ENCODE measurements at regions not wholly inside any gene's neighbourhood (a gene's known extent, or its start where the extent isn't known, plus 50 kb on each side); places are given as distances from the start of the nearest gene placed in this dataset.

DNA sequence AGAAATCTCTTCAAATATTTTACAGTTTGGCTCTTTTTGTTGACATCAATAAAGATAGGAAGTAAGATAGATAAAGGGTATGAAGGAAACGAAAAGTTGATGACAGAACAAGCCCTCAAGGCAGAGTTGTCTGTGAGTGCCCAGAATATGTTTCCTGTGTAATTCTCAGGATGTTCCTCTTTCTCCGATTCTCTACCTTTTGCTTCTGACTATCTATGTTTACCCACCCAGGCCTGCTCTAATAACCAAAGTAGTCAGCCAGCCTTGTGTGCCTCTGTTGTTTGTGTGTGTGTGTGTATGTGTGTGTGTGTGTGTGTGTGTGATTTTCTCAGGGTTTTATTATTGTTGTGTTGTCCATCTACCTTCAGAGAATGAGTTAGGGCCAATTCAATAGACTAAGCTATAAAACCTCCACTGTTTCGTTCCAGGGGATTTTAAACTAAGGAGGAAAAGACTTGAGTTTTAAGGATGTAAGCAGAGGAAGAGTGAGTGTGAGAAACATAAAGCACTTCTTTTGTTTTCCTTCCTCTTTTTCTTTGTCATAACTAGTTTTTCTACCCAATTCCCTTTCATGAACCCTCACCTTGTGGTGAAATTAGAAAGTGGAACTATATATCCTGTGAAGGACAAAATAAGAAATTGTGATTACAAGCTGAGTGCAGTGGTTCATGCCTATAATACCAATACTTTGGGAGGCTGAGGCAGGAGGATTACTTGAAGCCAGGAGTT, 627.4 kb upstream of the NR5A2 start:
- H3K4me3 ChIP-seq (ENCODE audit: insufficient read depth in 1 of 2, low read depth in 1 of 2, low read length in 2 of 2), result no peak overlapping the region
- no peak overlapping the region for H2BK5ac ChIP-seq (ENCODE audit: low read depth, low read length, poor library complexity, severe bottlenecking)
- no peaks in the 10 kb centered on the region for H3K79me1 ChIP-seq (replicated peaks; ENCODE audit: low read length, poor library complexity, severe bottlenecking)
- no peak overlapping the region for H3K18ac ChIP-seq (ENCODE audit: low read depth in 1 of 2, low read length in 2 of 2)
- no peak overlapping the region for H3K4me2 ChIP-seq (ENCODE audit: low read length, poor library complexity, severe bottlenecking)
- no peak overlapping the region for H3K4ac ChIP-seq (ENCODE audit: low read depth in 1 of 2, low read length in 2 of 2)
- no peaks in the 10 kb centered on the region for H3K27me3 ChIP-seq (ENCODE audit: control insufficient read depth in 1 of 2, insufficient read depth in 1 of 2, low read length in 2 of 2)
- 88% methylated on average over 1 of the region's 3 CpGs for WGBS
- H4K8ac ChIP-seq (ENCODE audit: low read length), result no peak overlapping the region
- no peaks in the 10 kb centered on the region for H3K4me1 ChIP-seq (ENCODE audit: control insufficient read depth, insufficient read depth, low read depth, low read length)
- H2AFZ ChIP-seq (ENCODE audit: low read depth, low read length), result no peak overlapping the region
- no peak for DNase-seq
- no peak overlapping the region for H3K14ac ChIP-seq (ENCODE audit: low read length in 2 of 2)
- no peak overlapping the region for H2BK120ac ChIP-seq (ENCODE audit: low read depth, low read length)
- H3K9ac ChIP-seq (ENCODE audit: low read length), result no peak overlapping the region
- H2BK12ac ChIP-seq (ENCODE audit: low read length in 2 of 2), result no peak overlapping the region
- H2AK5ac ChIP-seq (ENCODE audit: low read length, severe bottlenecking), result no peak overlapping the region
- H4K91ac ChIP-seq (ENCODE audit: low read length), result no peak overlapping the region
- H2BK15ac ChIP-seq (ENCODE audit: low read depth, poor library complexity, severe bottlenecking), result no peak overlapping the region
- H3K36me3 ChIP-seq (ENCODE audit: control insufficient read depth in 1 of 2, insufficient read depth in 2 of 2, low read depth in 1 of 2, low read length in 2 of 2), result no peaks in the 10 kb centered on the region
- H3K27ac ChIP-seq (ENCODE audit: low read length, poor library complexity, severe bottlenecking), result no peak overlapping the region
- H3K23ac ChIP-seq (ENCODE audit: low read length in 2 of 2), result no peak overlapping the region
- H3K9me3 ChIP-seq (ENCODE audit: control insufficient read depth, low read length), result no peaks in the 10 kb centered on the region

DNA sequence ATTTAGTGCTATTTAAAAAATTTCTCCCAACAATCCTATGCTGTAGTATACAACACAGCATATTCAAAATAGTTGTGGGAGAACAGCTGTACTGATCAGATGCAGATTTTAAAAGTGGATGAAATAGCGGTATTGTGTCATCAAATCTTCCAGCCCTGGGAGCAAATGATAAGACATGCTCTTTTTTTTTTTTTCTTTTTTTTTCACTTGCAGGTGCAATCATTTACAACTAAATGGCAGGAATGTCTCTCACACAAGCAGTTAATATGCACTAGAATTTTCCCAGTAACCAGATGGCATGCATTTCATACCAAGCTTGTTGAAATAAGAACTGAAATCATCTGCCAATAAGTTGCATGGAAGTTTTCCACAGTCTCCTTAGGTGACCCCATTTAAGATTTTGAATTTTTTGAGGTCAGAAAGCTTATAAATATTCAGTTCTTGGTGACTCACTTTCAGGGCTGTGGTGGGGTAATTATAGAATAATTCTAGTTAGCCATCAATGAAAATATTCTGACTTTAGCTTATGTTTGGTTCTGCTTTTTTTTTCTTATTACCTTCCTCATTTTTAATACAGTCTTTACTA, 623.9 kb upstream of the NR5A2 start:
- Histone ChIP-seq H3K79me1 (replicated peaks; ENCODE audit: low read length, poor library complexity, severe bottlenecking) (no peaks in the 10 kb centered on the region), H4K8ac (ENCODE audit: low read length) (no peak overlapping the region), H2AK5ac (ENCODE audit: low read length, severe bottlenecking) (no peak overlapping the region), H3K36me3 (ENCODE audit: control insufficient read depth in 1 of 2, insufficient read depth in 2 of 2, low read depth in 1 of 2, low read length in 2 of 2) (no peaks in the 10 kb centered on the region), H3K27ac (ENCODE audit: low read length, poor library complexity, severe bottlenecking) (peak overlapping the region; percentile 74), H3K18ac (ENCODE audit: low read depth in 1 of 2, low read length in 2 of 2) (no peak overlapping the region), H3K4ac (ENCODE audit: low read depth in 1 of 2, low read length in 2 of 2) (no peak overlapping the region), H3K27me3 (ENCODE audit: control insufficient read depth in 1 of 2, insufficient read depth in 1 of 2, low read length in 2 of 2) (no peaks in the 10 kb centered on the region), H2BK15ac (ENCODE audit: low read depth, poor library complexity, severe bottlenecking) (no peak overlapping the region), H3K23ac (ENCODE audit: low read length in 2 of 2) (no peak overlapping the region), H4K91ac (ENCODE audit: low read length) (no peak overlapping the region), H3K9ac (ENCODE audit: low read length) (no peak overlapping the region), H3K4me1 (ENCODE audit: control insufficient read depth, insufficient read depth, low read depth, low read length) (no peaks in the 10 kb centered on the region), H2BK5ac (ENCODE audit: low read depth, low read length, poor library complexity, severe bottlenecking) (no peak overlapping the region), H2BK12ac (ENCODE audit: low read length in 2 of 2) (no peak overlapping the region), H3K4me2 (ENCODE audit: low read length, poor library complexity, severe bottlenecking) (no peak overlapping the region), H2BK120ac (ENCODE audit: low read depth, low read length) (no peak overlapping the region), H3K9me3 (ENCODE audit: control insufficient read depth, low read length) (no peaks in the 10 kb centered on the region), H2AFZ (ENCODE audit: low read depth, low read length) (no peak overlapping the region), H3K4me3 (ENCODE audit: insufficient read depth in 1 of 2, low read depth in 1 of 2, low read length in 2 of 2) (no peak overlapping the region), H3K14ac (ENCODE audit: low read length in 2 of 2) (no peak overlapping the region)
- WGBS, result 100% methylated on average over 1 of the region's 1 CpG
- DNase-seq, result peak; percentile 8

DNA sequence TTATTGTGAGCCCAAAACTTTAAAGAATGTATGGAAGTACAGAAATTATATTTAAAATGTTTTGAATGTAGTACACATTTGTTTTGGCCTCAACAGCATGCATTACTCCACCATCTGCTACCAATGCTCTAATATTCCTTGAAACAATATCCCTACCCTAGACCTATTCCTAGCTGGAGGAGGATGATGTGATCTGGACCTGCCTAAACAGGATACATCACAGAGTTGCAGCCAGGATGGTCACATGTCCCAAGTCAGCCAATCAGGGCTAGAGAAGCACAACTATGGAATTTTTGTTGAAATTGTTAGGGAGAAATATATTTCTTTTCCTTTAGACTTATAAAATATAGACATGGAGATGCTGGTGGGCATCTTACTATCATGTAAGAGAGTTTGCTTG, 623.3 kb upstream of the NR5A2 start:
- no peak overlapping the region for H2BK120ac ChIP-seq (ENCODE audit: low read depth, low read length)
- H3K4me1 ChIP-seq (ENCODE audit: control insufficient read depth, insufficient read depth, low read depth, low read length), result no peaks in the 10 kb centered on the region
- H2AK5ac ChIP-seq (ENCODE audit: low read length, severe bottlenecking), result no peak overlapping the region
- H2BK15ac ChIP-seq (ENCODE audit: low read depth, poor library complexity, severe bottlenecking), result no peak overlapping the region
- peak overlapping the region; percentile 62 for H3K27ac ChIP-seq (ENCODE audit: low read length, poor library complexity, severe bottlenecking)
- no peak overlapping the region for H2BK12ac ChIP-seq (ENCODE audit: low read length in 2 of 2)
- no peak overlapping the region for H3K18ac ChIP-seq (ENCODE audit: low read depth in 1 of 2, low read length in 2 of 2)
- H2BK5ac ChIP-seq (ENCODE audit: low read depth, low read length, poor library complexity, severe bottlenecking), result no peak overlapping the region
- H3K4me2 ChIP-seq (ENCODE audit: low read length, poor library complexity, severe bottlenecking), result no peak overlapping the region
- no peaks in the 10 kb centered on the region for H3K27me3 ChIP-seq (ENCODE audit: control insufficient read depth in 1 of 2, insufficient read depth in 1 of 2, low read length in 2 of 2)
- no peak overlapping the region for H3K23ac ChIP-seq (ENCODE audit: low read length in 2 of 2)
- DNase-seq, result no peak
- no peak overlapping the region for H3K4me3 ChIP-seq (ENCODE audit: insufficient read depth in 1 of 2, low read depth in 1 of 2, low read length in 2 of 2)
- H3K4ac ChIP-seq (ENCODE audit: low read depth in 1 of 2, low read length in 2 of 2), result no peak overlapping the region
- H3K9me3 ChIP-seq (ENCODE audit: control insufficient read depth, low read length), result no peaks in the 10 kb centered on the region
- H3K14ac ChIP-seq (ENCODE audit: low read length in 2 of 2), result no peak overlapping the region
- no peak overlapping the region for H3K9ac ChIP-seq (ENCODE audit: low read length)
- no peak overlapping the region for H2AFZ ChIP-seq (ENCODE audit: low read depth, low read length)
- H4K91ac ChIP-seq (ENCODE audit: low read length), result no peak overlapping the region
- no peak overlapping the region for H4K8ac ChIP-seq (ENCODE audit: low read length)
- no peaks in the 10 kb centered on the region for H3K79me1 ChIP-seq (replicated peaks; ENCODE audit: low read length, poor library complexity, severe bottlenecking)
- no peaks in the 10 kb centered on the region for H3K36me3 ChIP-seq (ENCODE audit: control insufficient read depth in 1 of 2, insufficient read depth in 2 of 2, low read depth in 1 of 2, low read length in 2 of 2)

DNA sequence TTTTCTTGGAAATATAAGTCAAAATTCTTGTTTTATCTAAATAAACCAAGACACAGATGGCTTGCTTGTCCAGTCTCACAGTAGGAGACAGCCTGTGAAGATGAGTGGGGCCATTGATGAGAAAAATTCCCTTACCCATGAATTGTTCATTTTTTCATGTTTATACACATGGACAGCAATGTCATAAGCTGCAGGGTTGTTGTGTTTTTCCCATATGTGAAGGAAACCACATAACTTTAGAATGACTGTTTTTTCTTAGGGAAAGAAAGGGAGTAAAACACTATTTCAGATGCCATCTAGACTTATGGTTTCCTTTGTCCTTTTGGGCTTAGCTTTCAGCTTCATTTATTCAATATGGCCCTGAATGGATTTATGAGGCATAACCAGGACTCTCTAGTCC, 622.5 kb upstream of the NR5A2 start:
- Histone ChIP-seq H2BK15ac (ENCODE audit: low read depth, poor library complexity, severe bottlenecking) (no peak overlapping the region), H3K4me1 (ENCODE audit: control insufficient read depth, insufficient read depth, low read depth, low read length) (no peaks in the 10 kb centered on the region), H2BK5ac (ENCODE audit: low read depth, low read length, poor library complexity, severe bottlenecking) (no peak overlapping the region), H2AFZ (ENCODE audit: low read depth, low read length) (no peak overlapping the region), H3K79me1 (replicated peaks; ENCODE audit: low read length, poor library complexity, severe bottlenecking) (no peaks in the 10 kb centered on the region), H3K4ac (ENCODE audit: low read depth in 1 of 2, low read length in 2 of 2) (no peak overlapping the region), H3K18ac (ENCODE audit: low read depth in 1 of 2, low read length in 2 of 2) (no peak overlapping the region), H2BK12ac (ENCODE audit: low read length in 2 of 2) (no peak overlapping the region), H3K9me3 (ENCODE audit: control insufficient read depth, low read length) (no peaks in the 10 kb centered on the region), H4K8ac (ENCODE audit: low read length) (no peak overlapping the region), H3K14ac (ENCODE audit: low read length in 2 of 2) (no peak overlapping the region), H3K9ac (ENCODE audit: low read length) (no peak overlapping the region), H3K23ac (ENCODE audit: low read length in 2 of 2) (no peak overlapping the region), H3K27me3 (ENCODE audit: control insufficient read depth in 1 of 2, insufficient read depth in 1 of 2, low read length in 2 of 2) (no peaks in the 10 kb centered on the region), H2BK120ac (ENCODE audit: low read depth, low read length) (no peak overlapping the region), H3K4me2 (ENCODE audit: low read length, poor library complexity, severe bottlenecking) (no peak overlapping the region), H3K27ac (ENCODE audit: low read length, poor library complexity, severe bottlenecking) (no peak overlapping the region), H2AK5ac (ENCODE audit: low read length, severe bottlenecking) (no peak overlapping the region), H4K91ac (ENCODE audit: low read length) (no peak overlapping the region), H3K36me3 (ENCODE audit: control insufficient read depth in 1 of 2, insufficient read depth in 2 of 2, low read depth in 1 of 2, low read length in 2 of 2) (no peaks in the 10 kb centered on the region), H3K4me3 (ENCODE audit: insufficient read depth in 1 of 2, low read depth in 1 of 2, low read length in 2 of 2) (no peak overlapping the region)
- DNase-seq, result peak; percentile 10

Data from mesenchymal stem cell (in vitro differentiated cells and primary cell).